Sigmoid colon (tissue), 4 donors: ENCODE measurements at regions not wholly inside any gene's neighbourhood (a gene's known extent, or its start where the extent isn't known, plus 50 kb on each side); places are given as distances from the start of the nearest gene placed in this dataset.

Experiments used
- EP300 ChIP-seq, 4 donors: sonication (generic); formaldehyde crosslinking; IDR thresholded peaks; one replicate each; pipeline ENCODE4 v1.6.1; 2017; ENCODE audit warnings: antibody characterized with exemption in 4 of 4
- POLR2A ChIP-seq, 2 donors: fragments of 450-650 bp; IDR thresholded peaks; one replicate each; pipeline ENCODE4 v1.6.1; 2016; ENCODE audit warnings: antibody characterized with exemption in 2 of 2, mild to moderate bottlenecking in 2 of 2, moderate library complexity in 2 of 2
- POLR2AphosphoS5 ChIP-seq, 4 donors: sonication (generic); formaldehyde crosslinking; IDR thresholded peaks; one replicate each; pipeline ENCODE4 v1.6.1; 2017; ENCODE audit warnings: antibody characterized with exemption in 4 of 4
- TF ChIP-seq, protein P1 (sequence below), 4 experiments: fragments of 450-650 bp in 3 of 4; fragments of 200-600 bp in 1 of 4; IDR thresholded peaks; one replicate each; pipeline ENCODE4 v1.5.1; 2016 to 2019; ENCODE audit warnings: antibody characterized with exemption in 4 of 4, mild to moderate bottlenecking in 3 of 4, moderate library complexity in 2 of 4

DNA sequence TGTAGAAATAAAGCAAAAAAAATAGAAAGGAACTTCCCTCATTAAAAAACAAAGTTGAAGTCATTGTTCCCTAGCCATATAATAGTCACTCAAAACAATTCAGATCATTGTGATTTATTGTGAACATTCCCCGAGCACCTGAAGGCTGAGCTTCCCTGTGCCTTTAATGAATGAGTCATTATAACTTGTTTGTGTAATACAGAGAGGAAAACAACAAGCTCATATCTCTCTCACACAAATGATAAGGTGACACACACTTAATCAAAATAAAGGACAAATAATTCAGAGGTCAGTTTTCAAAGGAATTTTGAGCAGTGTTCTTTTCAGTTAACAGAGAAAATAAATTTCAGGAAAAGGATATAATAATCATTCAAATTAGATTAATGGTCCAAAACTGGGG is 326.2 kb downstream of the DUSP10 start:
- TF ChIP-seq, protein P1, sequence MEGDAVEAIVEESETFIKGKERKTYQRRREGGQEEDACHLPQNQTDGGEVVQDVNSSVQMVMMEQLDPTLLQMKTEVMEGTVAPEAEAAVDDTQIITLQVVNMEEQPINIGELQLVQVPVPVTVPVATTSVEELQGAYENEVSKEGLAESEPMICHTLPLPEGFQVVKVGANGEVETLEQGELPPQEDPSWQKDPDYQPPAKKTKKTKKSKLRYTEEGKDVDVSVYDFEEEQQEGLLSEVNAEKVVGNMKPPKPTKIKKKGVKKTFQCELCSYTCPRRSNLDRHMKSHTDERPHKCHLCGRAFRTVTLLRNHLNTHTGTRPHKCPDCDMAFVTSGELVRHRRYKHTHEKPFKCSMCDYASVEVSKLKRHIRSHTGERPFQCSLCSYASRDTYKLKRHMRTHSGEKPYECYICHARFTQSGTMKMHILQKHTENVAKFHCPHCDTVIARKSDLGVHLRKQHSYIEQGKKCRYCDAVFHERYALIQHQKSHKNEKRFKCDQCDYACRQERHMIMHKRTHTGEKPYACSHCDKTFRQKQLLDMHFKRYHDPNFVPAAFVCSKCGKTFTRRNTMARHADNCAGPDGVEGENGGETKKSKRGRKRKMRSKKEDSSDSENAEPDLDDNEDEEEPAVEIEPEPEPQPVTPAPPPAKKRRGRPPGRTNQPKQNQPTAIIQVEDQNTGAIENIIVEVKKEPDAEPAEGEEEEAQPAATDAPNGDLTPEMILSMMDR (IDR thresholded peaks at IDR 0.05), result no peak
- TF ChIP-seq POLR2A (IDR thresholded peaks at IDR 0.05) (no peak), EP300 (IDR thresholded peaks at IDR 0.05) (no peak), POLR2AphosphoS5 (IDR thresholded peaks at IDR 0.05) (no peak)
